ENCODE measurements at regions not wholly inside any gene's neighbourhood (a gene's known extent, or its start where the extent isn't known, plus 50 kb on each side); places are given as distances from the start of the nearest gene placed in this dataset.

GRCh38 chr21:32921632-32922230 is 104.0 kb upstream of the OLIG2 start:
- TF ChIP-seq CTCF (IDR thresholded peaks at IDR 0.05) (peak in 1 of 3 experiments; percentile 27), POLR2A (IDR thresholded peaks at IDR 0.05) (no peak)
